GM18861 (cell line): ENCODE measurements at regions not wholly inside any gene's neighbourhood (a gene's known extent, or its start where the extent isn't known, plus 50 kb on each side); places are given as distances from the start of the nearest gene placed in this dataset.

Experiments used
- ATAC-seq: cut with Tn5 transposase; IDR thresholded peaks from one replicate; pipeline ENCODE4 v1.9.1; 2021; ENCODE audit not compliant: unreplicated experiment

- ATAC-seq = no peak
These were observed 781.0 kb downstream of the LIG4 start for GRCh38 chr13:107434347-107434746.

GRCh38 chr13:107427536-107427935 is 787.8 kb downstream of the LIG4 start:
- no peak for ATAC-seq

- no peak for ATAC-seq
These were observed 792.9 kb downstream of the LIG4 start for GRCh38 chr13:107422421-107422820.

GRCh38 chr13:107421951-107422350 is 793.4 kb downstream of the LIG4 start:
- ATAC-seq = no peak

- ATAC-seq = no peak
These were observed 794.3 kb downstream of the LIG4 start for GRCh38 chr13:107421028-107421427.

- ATAC-seq = no peak
These were observed 802.3 kb downstream of the LIG4 start for GRCh38 chr13:107413005-107413404.

GRCh38 chr13:107407074-107407473 is 808.3 kb downstream of the LIG4 start:
- ATAC-seq = no peak

GRCh38 chr13:107395927-107396662 is 819.2 kb downstream of the LIG4 start:
- ATAC-seq = no peak

GRCh38 chr13:107392205-107392604 is 823.1 kb downstream of the LIG4 start:
- no peak for ATAC-seq

- no peak for ATAC-seq
These were observed 819.6 kb upstream of the ARGLU1 start for GRCh38 chr13:107387525-107387924.

GRCh38 chr13:107379407-107380155 is 811.6 kb upstream of the ARGLU1 start:
- ATAC-seq = no peak

GRCh38 chr13:107376341-107377125 is 808.6 kb upstream of the ARGLU1 start:
- ATAC-seq = no peak

- no peak for ATAC-seq
These were observed 807.9 kb upstream of the ARGLU1 start for GRCh38 chr13:107375701-107376340.

- ATAC-seq = no peak
These were observed 806.1 kb upstream of the ARGLU1 start for GRCh38 chr13:107374038-107374437.

GRCh38 chr13:107373551-107373950 is 805.6 kb upstream of the ARGLU1 start:
- ATAC-seq = no peak

- no peak for ATAC-seq
These were observed 802.3 kb upstream of the ARGLU1 start for GRCh38 chr13:107370015-107370785.

- no peak for ATAC-seq
These were observed 799.3 kb upstream of the ARGLU1 start for GRCh38 chr13:107367258-107367657.

GRCh38 chr13:107365466-107366215 is 797.7 kb upstream of the ARGLU1 start:
- ATAC-seq = no peak

GRCh38 chr13:107364658-107365057 is 796.7 kb upstream of the ARGLU1 start:
- no peak for ATAC-seq

- no peak for ATAC-seq
These were observed 793.7 kb upstream of the ARGLU1 start for GRCh38 chr13:107361666-107362065.
